ENCODE measurements at regions not wholly inside any gene's neighbourhood (a gene's known extent, or its start where the extent isn't known, plus 50 kb on each side); places are given as distances from the start of the nearest gene placed in this dataset.

GRCh38 chr13:44096901-44097300 lies 217.2 kb downstream of the LACC1 start:
- TF ChIP-seq CTCF (IDR thresholded peaks at IDR 0.05), result no peak
- no peak for TF ChIP-seq POLR2A (IDR thresholded peaks at IDR 0.05)
- TF ChIP-seq POLR2AphosphoS5 (IDR thresholded peaks at IDR 0.05), result no peak

Data from suprapubic skin (tissue), 4 donors.